ENCODE measurements at regions not wholly inside any gene's neighbourhood (a gene's known extent, or its start where the extent isn't known, plus 50 kb on each side); places are given as distances from the start of the nearest gene placed in this dataset.

DNA sequence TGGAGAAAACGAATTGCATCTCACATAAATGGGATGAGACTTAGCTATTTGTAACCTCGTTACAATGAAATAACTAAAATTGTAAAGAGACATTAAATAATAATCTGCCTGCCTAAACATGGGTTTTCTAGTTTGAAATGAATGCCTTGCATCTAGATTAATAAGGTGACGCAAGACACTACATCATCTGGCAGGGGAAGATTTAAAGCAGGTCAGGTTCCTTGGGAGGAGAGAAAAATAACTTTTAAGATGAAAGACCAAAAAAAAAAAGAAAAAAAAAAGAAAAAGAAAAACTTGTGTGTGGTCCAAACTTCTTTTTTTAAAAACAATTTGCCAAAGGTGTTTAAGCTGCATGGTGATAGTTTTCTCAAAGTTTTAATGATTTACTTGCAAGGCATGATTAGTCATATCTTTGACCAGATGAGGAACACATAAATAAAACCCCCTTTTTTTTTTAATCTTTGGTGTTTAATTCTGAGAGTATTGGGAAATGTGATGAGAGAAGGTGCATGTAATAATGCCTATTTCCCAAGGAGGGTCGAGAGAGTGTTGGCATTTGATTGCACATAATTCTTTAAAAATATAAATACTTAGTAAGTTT, 122.9 kb upstream of the ADAMTSL1 start:
- Histone ChIP-seq H3K4me3 (ENCODE audit: insufficient read depth in 1 of 2, low read depth in 1 of 2, low read length in 2 of 2) (no peak overlapping the region), H3K4ac (ENCODE audit: low read depth in 1 of 2, low read length in 2 of 2) (no peak overlapping the region), H2BK15ac (ENCODE audit: low read depth, poor library complexity, severe bottlenecking) (no peak overlapping the region), H3K4me2 (ENCODE audit: low read length, poor library complexity, severe bottlenecking) (no peak overlapping the region), H3K4me1 (ENCODE audit: control insufficient read depth, insufficient read depth, low read depth, low read length) (peaks cover 10% of the 10 kb centered on the region), H2AK5ac (ENCODE audit: low read length, severe bottlenecking) (no peak overlapping the region), H3K9me3 (ENCODE audit: control insufficient read depth, low read length) (no peaks in the 10 kb centered on the region), H3K27ac (ENCODE audit: low read length, poor library complexity, severe bottlenecking) (peak overlapping the region; percentile 53), H2BK120ac (ENCODE audit: low read depth, low read length) (no peak overlapping the region), H3K27me3 (ENCODE audit: control insufficient read depth in 1 of 2, insufficient read depth in 1 of 2, low read length in 2 of 2) (no peaks in the 10 kb centered on the region), H3K23ac (ENCODE audit: low read length in 2 of 2) (no peak overlapping the region), H2BK5ac (ENCODE audit: low read depth, low read length, poor library complexity, severe bottlenecking) (no peak overlapping the region), H3K18ac (ENCODE audit: low read depth in 1 of 2, low read length in 2 of 2) (no peak overlapping the region), H2AFZ (ENCODE audit: low read depth, low read length) (no peak overlapping the region), H4K91ac (ENCODE audit: low read length) (no peak overlapping the region), H2BK12ac (ENCODE audit: low read length in 2 of 2) (no peak overlapping the region), H3K14ac (ENCODE audit: low read length in 2 of 2) (no peak overlapping the region), H4K8ac (ENCODE audit: low read length) (no peak overlapping the region), H3K9ac (ENCODE audit: low read length) (no peak overlapping the region), H3K36me3 (ENCODE audit: control insufficient read depth in 1 of 2, insufficient read depth in 2 of 2, low read depth in 1 of 2, low read length in 2 of 2) (no peaks in the 10 kb centered on the region), H3K79me1 (replicated peaks; ENCODE audit: low read length, poor library complexity, severe bottlenecking) (no peaks in the 10 kb centered on the region)
- 93% methylated on average over 1 of the region's 4 CpGs for WGBS
- no peak for DNase-seq

DNA sequence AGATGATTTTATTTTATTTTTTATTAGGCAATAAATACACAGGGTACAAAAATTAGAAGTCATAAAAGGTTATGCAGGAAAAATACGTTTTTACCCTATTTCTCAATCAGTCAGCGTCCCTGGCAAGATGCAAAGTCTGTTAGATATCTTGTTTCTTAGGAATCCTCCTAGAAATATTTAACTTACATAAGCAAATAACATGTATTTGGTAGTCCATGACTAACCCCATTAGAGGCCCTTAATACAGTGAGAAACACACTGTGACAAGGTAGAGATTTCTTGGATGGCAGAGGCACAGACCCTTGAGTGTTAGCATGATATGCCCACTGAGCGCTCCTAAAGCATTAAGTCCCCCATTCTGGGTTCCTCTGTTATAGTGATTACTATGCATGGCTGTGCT, 121.2 kb upstream of the ADAMTSL1 start:
- Histone ChIP-seq H3K4ac (ENCODE audit: low read depth in 1 of 2, low read length in 2 of 2) (no peak overlapping the region), H2BK120ac (ENCODE audit: low read depth, low read length) (no peak overlapping the region), H3K4me3 (ENCODE audit: insufficient read depth in 1 of 2, low read depth in 1 of 2, low read length in 2 of 2) (no peak overlapping the region), H2AFZ (ENCODE audit: low read depth, low read length) (no peak overlapping the region), H3K4me1 (ENCODE audit: control insufficient read depth, insufficient read depth, low read depth, low read length) (peaks cover 9% of the 10 kb centered on the region), H3K14ac (ENCODE audit: low read length in 2 of 2) (no peak overlapping the region), H3K23ac (ENCODE audit: low read length in 2 of 2) (no peak overlapping the region), H3K27ac (ENCODE audit: low read length, poor library complexity, severe bottlenecking) (peak overlapping the region; percentile 85), H4K8ac (ENCODE audit: low read length) (no peak overlapping the region), H3K36me3 (ENCODE audit: control insufficient read depth in 1 of 2, insufficient read depth in 2 of 2, low read depth in 1 of 2, low read length in 2 of 2) (no peaks in the 10 kb centered on the region), H3K18ac (ENCODE audit: low read depth in 1 of 2, low read length in 2 of 2) (no peak overlapping the region), H3K9ac (ENCODE audit: low read length) (no peak overlapping the region), H2AK5ac (ENCODE audit: low read length, severe bottlenecking) (no peak overlapping the region), H2BK5ac (ENCODE audit: low read depth, low read length, poor library complexity, severe bottlenecking) (no peak overlapping the region), H3K27me3 (ENCODE audit: control insufficient read depth in 1 of 2, insufficient read depth in 1 of 2, low read length in 2 of 2) (no peaks in the 10 kb centered on the region), H4K91ac (ENCODE audit: low read length) (no peak overlapping the region), H3K79me1 (replicated peaks; ENCODE audit: low read length, poor library complexity, severe bottlenecking) (no peaks in the 10 kb centered on the region), H3K9me3 (ENCODE audit: control insufficient read depth, low read length) (no peaks in the 10 kb centered on the region), H2BK15ac (ENCODE audit: low read depth, poor library complexity, severe bottlenecking) (no peak overlapping the region), H2BK12ac (ENCODE audit: low read length in 2 of 2) (no peak overlapping the region), H3K4me2 (ENCODE audit: low read length, poor library complexity, severe bottlenecking) (no peak overlapping the region)
- 100% methylated on average over 1 of the region's 3 CpGs for WGBS
- no peak for DNase-seq

DNA sequence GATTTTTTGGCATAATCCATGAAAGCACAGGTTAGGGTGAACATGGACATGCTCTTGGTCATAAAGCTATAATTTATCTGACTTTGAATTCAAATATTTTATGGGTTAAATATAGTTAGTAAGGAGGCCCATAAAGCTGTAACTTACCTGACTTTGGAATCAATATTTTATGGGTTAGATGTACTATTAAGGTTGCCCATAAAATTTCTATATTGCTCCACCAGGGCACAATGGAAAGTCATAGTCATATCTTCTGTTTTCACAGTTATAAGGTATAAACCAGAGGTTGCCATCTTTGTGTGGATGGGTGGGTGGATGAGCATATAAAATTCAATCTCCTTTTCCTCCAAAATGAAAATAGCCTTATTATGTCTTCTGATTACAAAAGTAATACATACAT, 120.5 kb upstream of the ADAMTSL1 start:
- H3K4me1 ChIP-seq (ENCODE audit: control insufficient read depth, insufficient read depth, low read depth, low read length), result peaks cover 8% of the 10 kb centered on the region
- no peak overlapping the region for H2BK5ac ChIP-seq (ENCODE audit: low read depth, low read length, poor library complexity, severe bottlenecking)

DNA sequence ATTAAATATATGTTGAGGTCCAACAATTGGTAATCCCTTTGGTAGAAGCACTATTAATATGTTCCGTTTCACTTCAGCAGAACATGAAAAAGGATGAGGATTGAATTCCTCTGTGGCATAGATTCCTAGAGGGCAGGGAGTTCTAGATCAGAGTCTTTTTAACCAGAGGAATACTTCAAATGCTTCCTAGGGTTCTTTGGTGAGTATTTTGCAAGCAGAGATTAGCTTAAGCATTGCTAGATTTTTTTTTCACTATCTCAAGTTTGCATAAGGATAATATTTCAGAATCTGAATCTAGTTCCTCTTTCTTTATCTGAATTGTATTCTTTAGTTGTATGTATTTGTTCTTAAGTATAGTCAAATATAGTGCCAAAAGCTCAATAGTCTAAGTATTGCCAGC, 116.6 kb upstream of the ADAMTSL1 start:
- no peak overlapping the region for H3K27ac ChIP-seq (ENCODE audit: low read length, poor library complexity, severe bottlenecking)
- H3K4me3 ChIP-seq (ENCODE audit: insufficient read depth in 1 of 2, low read depth in 1 of 2, low read length in 2 of 2), result no peak overlapping the region

More for the DNA sequence above, 120.5 kb upstream of the ADAMTSL1 start:
- Histone ChIP-seq H3K4ac (ENCODE audit: low read depth in 1 of 2, low read length in 2 of 2) (no peak overlapping the region), H3K23ac (ENCODE audit: low read length in 2 of 2) (no peak overlapping the region), H3K4me3 (ENCODE audit: insufficient read depth in 1 of 2, low read depth in 1 of 2, low read length in 2 of 2) (no peak overlapping the region), H3K18ac (ENCODE audit: low read depth in 1 of 2, low read length in 2 of 2) (no peak overlapping the region), H2BK15ac (ENCODE audit: low read depth, poor library complexity, severe bottlenecking) (no peak overlapping the region), H4K91ac (ENCODE audit: low read length) (no peak overlapping the region), H3K9ac (ENCODE audit: low read length) (no peak overlapping the region), H3K36me3 (ENCODE audit: control insufficient read depth in 1 of 2, insufficient read depth in 2 of 2, low read depth in 1 of 2, low read length in 2 of 2) (no peaks in the 10 kb centered on the region), H3K14ac (ENCODE audit: low read length in 2 of 2) (no peak overlapping the region), H2BK120ac (ENCODE audit: low read depth, low read length) (no peak overlapping the region), H3K27ac (ENCODE audit: low read length, poor library complexity, severe bottlenecking) (no peak overlapping the region), H3K4me2 (ENCODE audit: low read length, poor library complexity, severe bottlenecking) (no peak overlapping the region), H2AK5ac (ENCODE audit: low read length, severe bottlenecking) (no peak overlapping the region), H4K8ac (ENCODE audit: low read length) (no peak overlapping the region), H3K9me3 (ENCODE audit: control insufficient read depth, low read length) (no peaks in the 10 kb centered on the region), H3K79me1 (replicated peaks; ENCODE audit: low read length, poor library complexity, severe bottlenecking) (no peaks in the 10 kb centered on the region), H3K27me3 (ENCODE audit: control insufficient read depth in 1 of 2, insufficient read depth in 1 of 2, low read length in 2 of 2) (no peaks in the 10 kb centered on the region), H2AFZ (ENCODE audit: low read depth, low read length) (no peak overlapping the region), H2BK12ac (ENCODE audit: low read length in 2 of 2) (no peak overlapping the region)
- no peak for DNase-seq

More for the DNA sequence above, 116.6 kb upstream of the ADAMTSL1 start:
- Histone ChIP-seq H3K79me1 (replicated peaks; ENCODE audit: low read length, poor library complexity, severe bottlenecking) (no peaks in the 10 kb centered on the region), H3K14ac (ENCODE audit: low read length in 2 of 2) (no peak overlapping the region), H3K4me2 (ENCODE audit: low read length, poor library complexity, severe bottlenecking) (no peak overlapping the region), H4K8ac (ENCODE audit: low read length) (no peak overlapping the region), H2BK5ac (ENCODE audit: low read depth, low read length, poor library complexity, severe bottlenecking) (no peak overlapping the region), H4K91ac (ENCODE audit: low read length) (no peak overlapping the region), H3K36me3 (ENCODE audit: control insufficient read depth in 1 of 2, insufficient read depth in 2 of 2, low read depth in 1 of 2, low read length in 2 of 2) (no peaks in the 10 kb centered on the region), H2BK15ac (ENCODE audit: low read depth, poor library complexity, severe bottlenecking) (no peak overlapping the region), H3K4me1 (ENCODE audit: control insufficient read depth, insufficient read depth, low read depth, low read length) (peaks cover 1% of the 10 kb centered on the region), H3K18ac (ENCODE audit: low read depth in 1 of 2, low read length in 2 of 2) (no peak overlapping the region), H2AK5ac (ENCODE audit: low read length, severe bottlenecking) (no peak overlapping the region), H3K23ac (ENCODE audit: low read length in 2 of 2) (no peak overlapping the region), H3K9ac (ENCODE audit: low read length) (no peak overlapping the region), H2BK120ac (ENCODE audit: low read depth, low read length) (no peak overlapping the region), H3K4ac (ENCODE audit: low read depth in 1 of 2, low read length in 2 of 2) (no peak overlapping the region), H2BK12ac (ENCODE audit: low read length in 2 of 2) (no peak overlapping the region), H3K27me3 (ENCODE audit: control insufficient read depth in 1 of 2, insufficient read depth in 1 of 2, low read length in 2 of 2) (no peaks in the 10 kb centered on the region), H3K9me3 (ENCODE audit: control insufficient read depth, low read length) (no peaks in the 10 kb centered on the region), H2AFZ (ENCODE audit: low read depth, low read length) (no peak overlapping the region)
- WGBS, result 93% methylated on average over 1 of the region's 1 CpG
- DNase-seq, result no peak
